Bronchial epithelial cell (primary cell): ENCODE measurements at regions not wholly inside any gene's neighbourhood (a gene's known extent, or its start where the extent isn't known, plus 50 kb on each side); places are given as distances from the start of the nearest gene placed in this dataset.

ENCODE experiments used
- DNase-seq: peaks from one replicate; pipeline ENCODE4 v3.0.0-alpha.2; 2010; ENCODE audit warnings: low read depth
- FAIRE-seq: peaks from 2 replicates; lab custom pipeline; 2011; peaks lifted over from hg19 to GRCh38; lab: Jason Lieb, UNC
- H3K27me3 ChIP-seq: 2 replicates; pipeline ENCODE4 v1.5.1; 2011; ENCODE audit warnings: low read length; ENCODE audit not compliant: control insufficient read depth, insufficient read depth
- H3K36me3 ChIP-seq: 2 replicates; pipeline ENCODE4 v1.5.1; 2011; ENCODE audit warnings: low read length; ENCODE audit not compliant: control insufficient read depth, insufficient read depth
- H3K4me3 ChIP-seq: 2 replicates; pipeline ENCODE4 v1.5.1; 2011; ENCODE audit warnings: mild to moderate bottlenecking, low read depth, low read length, control low read depth
- CTCF ChIP-seq: IDR thresholded peaks from 2 replicates; pipeline ENCODE4 v1.5.1; 2011; ENCODE audit warnings: mild to moderate bottlenecking, moderate library complexity, low read length, control low read depth, inconsistent platforms; ENCODE audit not compliant: insufficient read depth, severe bottlenecking

GRCh38 chr11:24375931-24376330 lies 120.9 kb upstream of the LUZP2 start:
- no peak for TF ChIP-seq CTCF
- FAIRE-seq, result no peak
- H3K27me3 ChIP-seq, result no peaks in the 10 kb centered on the region

GRCh38 chr11:24383137-24383536 lies 113.7 kb upstream of the LUZP2 start:
- Histone ChIP-seq H3K27me3 (no peaks in the 10 kb centered on the region), H3K4me3 (no peak overlapping the region), H3K36me3 (no peaks in the 10 kb centered on the region)
- no peak for TF ChIP-seq CTCF
- no peak for DNase-seq
- no peak for FAIRE-seq

More at GRCh38 chr11:24375931-24376330, 120.9 kb upstream of the LUZP2 start:
- no peak overlapping the region for H3K4me3 ChIP-seq
- no peaks in the 10 kb centered on the region for H3K36me3 ChIP-seq
- DNase-seq, result no peak

- H3K36me3 ChIP-seq, result no peaks in the 10 kb centered on the region
- FAIRE-seq (no peak), DNase-seq (no peak)
- no peak overlapping the region for H3K4me3 ChIP-seq
- no peaks in the 10 kb centered on the region for H3K27me3 ChIP-seq
- no peak for TF ChIP-seq CTCF
Observed at GRCh38 chr11:24384240-24384639, 112.6 kb upstream of the LUZP2 start.

- DNase-seq, result peak; percentile 41
- peak; percentile 43 for TF ChIP-seq CTCF
- H3K27me3 ChIP-seq, result no peaks in the 10 kb centered on the region
- no peak for FAIRE-seq
- no peak overlapping the region for H3K4me3 ChIP-seq
- no peaks in the 10 kb centered on the region for H3K36me3 ChIP-seq
Observed at GRCh38 chr11:24386546-24387397, 110.1 kb upstream of the LUZP2 start.

- Histone ChIP-seq H3K27me3 (no peaks in the 10 kb centered on the region), H3K36me3 (no peaks in the 10 kb centered on the region), H3K4me3 (no peak overlapping the region)
- FAIRE-seq (no peak), DNase-seq (no peak)
- TF ChIP-seq CTCF, result no peak
Observed at GRCh38 chr11:24389575-24389974, 107.3 kb upstream of the LUZP2 start.

- TF ChIP-seq CTCF, result no peak
- Histone ChIP-seq H3K36me3 (no peaks in the 10 kb centered on the region), H3K4me3 (no peak overlapping the region), H3K27me3 (no peaks in the 10 kb centered on the region)
- FAIRE-seq (no peak), DNase-seq (no peak)
Observed at GRCh38 chr11:24390016-24390415, 106.8 kb upstream of the LUZP2 start.
